ENCODE measurements at regions not wholly inside any gene's neighbourhood (a gene's known extent, or its start where the extent isn't known, plus 50 kb on each side); places are given as distances from the start of the nearest gene placed in this dataset.
"Not testable (repeated sequence)": the region's sequence is repeated elsewhere in the genome, so short reads cannot be mapped to it uniquely, and the experiment has no call there.

GRCh38 chr13:54742984-54743383 lies 1714.4 kb downstream of the OLFM4 start:
- DNase-seq = no peak

- DNase-seq = no peak
These were observed 1716.1 kb downstream of the OLFM4 start for GRCh38 chr13:54744747-54745146.

- DNase-seq = no peak
These were observed 1721.9 kb downstream of the OLFM4 start for GRCh38 chr13:54750521-54750920.

- DNase-seq = no peak
These were observed 1730.2 kb downstream of the OLFM4 start for GRCh38 chr13:54758795-54759194.

- DNase-seq = no peak
These were observed 1739.6 kb downstream of the OLFM4 start for GRCh38 chr13:54768214-54768613.

GRCh38 chr13:54775501-54776191 lies 1747.0 kb downstream of the OLFM4 start:
- DNase-seq = no peak

- DNase-seq = no peak
These were observed 1759.1 kb downstream of the OLFM4 start for GRCh38 chr13:54787754-54788153.

GRCh38 chr13:54799621-54800226 lies 1771.1 kb downstream of the OLFM4 start:
- DNase-seq = no peak

- DNase-seq = no peak
These were observed 1773.6 kb downstream of the OLFM4 start for GRCh38 chr13:54802226-54802625.

GRCh38 chr13:54805743-54806142 lies 1777.1 kb downstream of the OLFM4 start:
- DNase-seq = no peak

- not testable (repeated sequence) for DNase-seq
These were observed 1793.4 kb downstream of the OLFM4 start for GRCh38 chr13:54821938-54822470.

GRCh38 chr13:54829391-54830068 lies 1800.9 kb downstream of the OLFM4 start:
- DNase-seq = not testable (repeated sequence)

GRCh38 chr13:54836273-54836672 lies 1807.7 kb downstream of the OLFM4 start:
- DNase-seq = no peak

- no peak for DNase-seq
These were observed 1813.1 kb downstream of the OLFM4 start for GRCh38 chr13:54841682-54842081.

GRCh38 chr13:54845351-54845965 lies 1816.8 kb downstream of the OLFM4 start:
- no peak for DNase-seq

GRCh38 chr13:54852831-54853230 lies 1824.2 kb downstream of the OLFM4 start:
- no peak for DNase-seq

- no peak for DNase-seq
These were observed 1831.2 kb downstream of the OLFM4 start for GRCh38 chr13:54859827-54860226.

- DNase-seq = no peak
These were observed 1846.5 kb downstream of the OLFM4 start for GRCh38 chr13:54875111-54875510.

GRCh38 chr13:54879036-54879435 lies 1850.4 kb downstream of the OLFM4 start:
- DNase-seq = no peak

GRCh38 chr13:54884682-54885081 lies 1856.1 kb downstream of the OLFM4 start:
- DNase-seq = no peak

GRCh38 chr13:54890976-54891375 lies 1862.4 kb downstream of the OLFM4 start:
- DNase-seq = no peak

GRCh38 chr13:54901316-54901715 lies 1872.7 kb downstream of the OLFM4 start:
- no peak for DNase-seq

- no peak for DNase-seq
These were observed 1883.8 kb downstream of the OLFM4 start for GRCh38 chr13:54912367-54912766.

GRCh38 chr13:54913668-54914067 lies 1885.1 kb downstream of the OLFM4 start:
- no peak for DNase-seq
